ENCODE measurements at regions not wholly inside any gene's neighbourhood (a gene's known extent, or its start where the extent isn't known, plus 50 kb on each side); places are given as distances from the start of the nearest gene placed in this dataset.
A peak's percentile ranks its signal among the peaks of the same experiment; 100 is the strongest.

DNA sequence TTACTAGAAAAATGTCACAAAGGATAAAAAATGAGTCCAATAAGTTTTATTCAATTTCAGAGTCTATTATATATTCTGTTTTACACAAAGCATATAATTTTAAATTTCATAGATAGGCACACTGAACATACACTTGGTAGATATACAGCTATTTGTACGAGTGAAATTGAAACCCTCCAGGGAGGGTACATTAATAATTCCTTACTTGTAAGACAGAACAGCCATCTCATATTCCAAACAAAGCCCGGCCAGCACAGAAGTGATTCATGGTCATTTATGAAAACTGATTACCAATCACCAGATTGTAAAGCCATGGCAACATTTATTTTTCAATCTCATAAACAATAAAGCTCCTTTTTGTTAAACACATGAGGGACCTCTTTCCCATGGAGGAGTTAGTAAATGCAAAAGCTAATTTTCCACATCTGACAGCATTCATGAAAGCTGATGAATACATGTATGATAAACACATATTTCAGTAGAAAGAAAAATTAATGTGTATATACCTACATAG, 190.6 kb downstream of the TDRD15 start:
- BruUV-seq (replicated peaks), result no TSS peak
- Histone ChIP-seq H3K4me3 (ENCODE audit: low read depth in 2 of 2, low read length in 2 of 2) (no peak overlapping the region), H3K27me3 (ENCODE audit: control insufficient read depth, insufficient read depth, low read length) (no peaks in the 10 kb centered on the region), H3K4me1 (ENCODE audit: control insufficient read depth, insufficient read depth, low read length) (no peaks in the 10 kb centered on the region), H3K27ac (ENCODE audit: low read length) (no peak overlapping the region), H3K36me3 (ENCODE audit: control insufficient read depth, insufficient read depth, low read length) (no peaks in the 10 kb centered on the region), H3K9me3 (ENCODE audit: control insufficient read depth, insufficient read depth, low read depth, low read length) (no peaks in the 10 kb centered on the region)
- DNase-seq (ENCODE audit: low read depth, low spot score), result no peak
- ChIA-PET POLR2A (no interaction called here), CTCF (no interaction called here)
- in situ Hi-C loops (cut with HindIII; ENCODE audit: low pct_unique_long_range_greater_than_20kb, low sequenced_read_pairs), result no loop called here
- TF ChIP-seq, protein P1, sequence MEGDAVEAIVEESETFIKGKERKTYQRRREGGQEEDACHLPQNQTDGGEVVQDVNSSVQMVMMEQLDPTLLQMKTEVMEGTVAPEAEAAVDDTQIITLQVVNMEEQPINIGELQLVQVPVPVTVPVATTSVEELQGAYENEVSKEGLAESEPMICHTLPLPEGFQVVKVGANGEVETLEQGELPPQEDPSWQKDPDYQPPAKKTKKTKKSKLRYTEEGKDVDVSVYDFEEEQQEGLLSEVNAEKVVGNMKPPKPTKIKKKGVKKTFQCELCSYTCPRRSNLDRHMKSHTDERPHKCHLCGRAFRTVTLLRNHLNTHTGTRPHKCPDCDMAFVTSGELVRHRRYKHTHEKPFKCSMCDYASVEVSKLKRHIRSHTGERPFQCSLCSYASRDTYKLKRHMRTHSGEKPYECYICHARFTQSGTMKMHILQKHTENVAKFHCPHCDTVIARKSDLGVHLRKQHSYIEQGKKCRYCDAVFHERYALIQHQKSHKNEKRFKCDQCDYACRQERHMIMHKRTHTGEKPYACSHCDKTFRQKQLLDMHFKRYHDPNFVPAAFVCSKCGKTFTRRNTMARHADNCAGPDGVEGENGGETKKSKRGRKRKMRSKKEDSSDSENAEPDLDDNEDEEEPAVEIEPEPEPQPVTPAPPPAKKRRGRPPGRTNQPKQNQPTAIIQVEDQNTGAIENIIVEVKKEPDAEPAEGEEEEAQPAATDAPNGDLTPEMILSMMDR (IDR thresholded peaks at IDR 0.05), result no peak
- no peak for TF ChIP-seq SIN3A (IDR thresholded peaks at IDR 0.05; ENCODE audit: borderline replicate concordance, insufficient read depth, low read depth, low read length)
- TF ChIP-seq, protein P2, sequence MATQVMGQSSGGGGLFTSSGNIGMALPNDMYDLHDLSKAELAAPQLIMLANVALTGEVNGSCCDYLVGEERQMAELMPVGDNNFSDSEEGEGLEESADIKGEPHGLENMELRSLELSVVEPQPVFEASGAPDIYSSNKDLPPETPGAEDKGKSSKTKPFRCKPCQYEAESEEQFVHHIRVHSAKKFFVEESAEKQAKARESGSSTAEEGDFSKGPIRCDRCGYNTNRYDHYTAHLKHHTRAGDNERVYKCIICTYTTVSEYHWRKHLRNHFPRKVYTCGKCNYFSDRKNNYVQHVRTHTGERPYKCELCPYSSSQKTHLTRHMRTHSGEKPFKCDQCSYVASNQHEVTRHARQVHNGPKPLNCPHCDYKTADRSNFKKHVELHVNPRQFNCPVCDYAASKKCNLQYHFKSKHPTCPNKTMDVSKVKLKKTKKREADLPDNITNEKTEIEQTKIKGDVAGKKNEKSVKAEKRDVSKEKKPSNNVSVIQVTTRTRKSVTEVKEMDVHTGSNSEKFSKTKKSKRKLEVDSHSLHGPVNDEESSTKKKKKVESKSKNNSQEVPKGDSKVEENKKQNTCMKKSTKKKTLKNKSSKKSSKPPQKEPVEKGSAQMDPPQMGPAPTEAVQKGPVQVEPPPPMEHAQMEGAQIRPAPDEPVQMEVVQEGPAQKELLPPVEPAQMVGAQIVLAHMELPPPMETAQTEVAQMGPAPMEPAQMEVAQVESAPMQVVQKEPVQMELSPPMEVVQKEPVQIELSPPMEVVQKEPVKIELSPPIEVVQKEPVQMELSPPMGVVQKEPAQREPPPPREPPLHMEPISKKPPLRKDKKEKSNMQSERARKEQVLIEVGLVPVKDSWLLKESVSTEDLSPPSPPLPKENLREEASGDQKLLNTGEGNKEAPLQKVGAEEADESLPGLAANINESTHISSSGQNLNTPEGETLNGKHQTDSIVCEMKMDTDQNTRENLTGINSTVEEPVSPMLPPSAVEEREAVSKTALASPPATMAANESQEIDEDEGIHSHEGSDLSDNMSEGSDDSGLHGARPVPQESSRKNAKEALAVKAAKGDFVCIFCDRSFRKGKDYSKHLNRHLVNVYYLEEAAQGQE (IDR thresholded peaks at IDR 0.05; ENCODE audit: insufficient read depth in 1 of 2, low read depth in 2 of 2, low read length in 1 of 2), result no peak
- TF ChIP-seq POLR2AphosphoS5 (IDR thresholded peaks at IDR 0.05; ENCODE audit: low read depth, low read length), result no peak
- TF ChIP-seq TCF7L2 (IDR thresholded peaks at IDR 0.05; ENCODE audit: low read depth, low read length), result no peak
- intact Hi-C loops (cut with micrococcal nuclease; ENCODE audit: unreplicated experiment), result no loop called here
- no peak for ATAC-seq

DNA sequence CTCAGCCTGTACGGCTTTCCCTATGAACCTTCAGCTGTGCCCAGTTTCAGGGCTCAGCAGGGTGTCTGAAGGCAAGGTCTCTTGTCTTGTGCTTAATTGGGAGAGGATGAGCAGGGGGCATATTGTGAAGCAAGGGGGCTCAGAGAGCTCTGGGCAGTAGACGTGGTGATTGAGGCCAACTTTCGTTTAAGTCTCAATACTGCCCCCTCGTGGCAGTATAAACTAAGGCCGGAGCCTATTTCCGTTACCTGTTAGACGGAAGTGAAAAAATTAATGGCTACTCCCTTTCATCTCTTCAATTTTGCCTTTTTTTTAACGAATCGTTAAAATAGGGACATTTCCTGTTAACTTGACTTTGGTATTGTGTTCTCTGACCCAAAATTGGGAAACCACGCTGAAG, 193.4 kb downstream of the TDRD15 start:
- Histone ChIP-seq H3K4me3 (ENCODE audit: low read depth in 2 of 2, low read length in 2 of 2) (no peak overlapping the region), H3K9me3 (ENCODE audit: control insufficient read depth, insufficient read depth, low read depth, low read length) (no peaks in the 10 kb centered on the region), H3K4me1 (ENCODE audit: control insufficient read depth, insufficient read depth, low read length) (no peaks in the 10 kb centered on the region), H3K36me3 (ENCODE audit: control insufficient read depth, insufficient read depth, low read length) (no peaks in the 10 kb centered on the region), H3K27ac (ENCODE audit: low read length) (no peak overlapping the region), H3K27me3 (ENCODE audit: control insufficient read depth, insufficient read depth, low read length) (no peaks in the 10 kb centered on the region)
- POLR2A ChIA-PET, result no interaction called here
- intact Hi-C loops (cut with micrococcal nuclease; ENCODE audit: unreplicated experiment) (no loop called here), in situ Hi-C loops (cut with HindIII; ENCODE audit: low pct_unique_long_range_greater_than_20kb, low sequenced_read_pairs) (no loop called here)
- CTCF ChIA-PET, result no interaction called here
- no TSS peak for BruUV-seq (replicated peaks)
- TF ChIP-seq SIN3A (IDR thresholded peaks at IDR 0.05; ENCODE audit: borderline replicate concordance, insufficient read depth, low read depth, low read length) (no peak), TCF7L2 (IDR thresholded peaks at IDR 0.05; ENCODE audit: low read depth, low read length) (no peak), POLR2AphosphoS5 (IDR thresholded peaks at IDR 0.05; ENCODE audit: low read depth, low read length) (no peak)
- TF ChIP-seq, protein P1 (IDR thresholded peaks at IDR 0.05), result peak; percentile 67
- ATAC-seq (no peak), DNase-seq (ENCODE audit: low read depth, low spot score) (no peak)

Data from Panc1 (cell line).